HEK293T (cell line): ENCODE measurements at regions not wholly inside any gene's neighbourhood (a gene's known extent, or its start where the extent isn't known, plus 50 kb on each side); places are given as distances from the start of the nearest gene placed in this dataset.

ENCODE experiments used
- FOXK2 ChIP-seq: fragments of 450-650 bp; IDR thresholded peaks from 2 replicates; pipeline ENCODE4 v1.6.1; 2016; ENCODE audit warnings: mild to moderate bottlenecking
- SUZ12 ChIP-seq: fragments of 450-650 bp; IDR thresholded peaks from 2 replicates; pipeline ENCODE4 v1.6.1; 2016; ENCODE audit warnings: mild to moderate bottlenecking

- TF ChIP-seq FOXK2 = no peak
- TF ChIP-seq SUZ12 = no peak
Observed at GRCh38 chr6:101089640-101090039, 208.5 kb upstream of the ASCC3 start.
